Mesenchymal stem cell (in vitro differentiated cells and primary cell): ENCODE measurements at regions not wholly inside any gene's neighbourhood (a gene's known extent, or its start where the extent isn't known, plus 50 kb on each side); places are given as distances from the start of the nearest gene placed in this dataset.

ENCODE experiments used
- DNase-seq: peaks from one replicate; pipeline ENCODE4 v3.0.0-alpha.2; 2013
- H2AFZ ChIP-seq: one replicate; pipeline ENCODE4 v1.6.1; 2013; ENCODE audit warnings: low read depth, mild to moderate bottlenecking, control low read depth, inconsistent platforms, low read length, moderate library complexity
- H2AK5ac ChIP-seq: 2 replicates; pipeline ENCODE4 v1.6.1; 2013; ENCODE audit warnings: low read length, moderate library complexity, mild to moderate bottlenecking, inconsistent platforms; ENCODE audit not compliant: severe bottlenecking
- H2BK120ac ChIP-seq: one replicate; pipeline ENCODE4 v1.6.1; 2013; ENCODE audit warnings: low read depth, mild to moderate bottlenecking, inconsistent platforms, low read length, moderate library complexity
- H2BK12ac ChIP-seq, 2 experiments: one replicate each; pipeline ENCODE4 v1.6.1; 2013; ENCODE audit warnings: inconsistent platforms in 2 of 2, low read length in 2 of 2, mild to moderate bottlenecking in 2 of 2, moderate library complexity in 2 of 2, control low read depth in 1 of 2
- H2BK15ac ChIP-seq: one replicate; pipeline ENCODE4 v1.6.1; 2013; ENCODE audit warnings: mild to moderate bottlenecking, low read depth, inconsistent platforms; ENCODE audit not compliant: poor library complexity, severe bottlenecking
- H2BK5ac ChIP-seq: 2 replicates; pipeline ENCODE4 v1.6.1; 2013; ENCODE audit warnings: low read depth, mild to moderate bottlenecking, low read length, control low read depth, inconsistent platforms; ENCODE audit not compliant: poor library complexity, severe bottlenecking
- H3K14ac ChIP-seq, 2 experiments: one replicate each; pipeline ENCODE4 v1.6.1; 2013; ENCODE audit warnings: inconsistent platforms in 2 of 2, low read length in 2 of 2, control low read depth in 1 of 2, mild to moderate bottlenecking in 1 of 2, moderate library complexity in 1 of 2
- H3K18ac ChIP-seq, 2 experiments: one replicate each; pipeline ENCODE4 v1.6.1; 2013; ENCODE audit warnings: inconsistent platforms in 2 of 2, low read length in 2 of 2, control low read depth in 1 of 2, low read depth in 1 of 2, mild to moderate bottlenecking in 1 of 2
- H3K23ac ChIP-seq, 2 experiments: one replicate each; pipeline ENCODE4 v1.6.1; 2013; ENCODE audit warnings: inconsistent platforms in 2 of 2, low read length in 2 of 2, mild to moderate bottlenecking in 2 of 2, moderate library complexity in 2 of 2, control low read depth in 1 of 2
- H3K27ac ChIP-seq: 2 replicates; pipeline ENCODE4 v1.5.1; 2013; ENCODE audit warnings: mild to moderate bottlenecking, moderate library complexity, low read length, control low read depth, inconsistent platforms; ENCODE audit not compliant: poor library complexity, severe bottlenecking
- H3K27me3 ChIP-seq, 2 experiments: 2 replicates each; pipeline versions ENCODE4 v1.6.1 to v1.7.0; 2013; ENCODE audit warnings: low read length in 2 of 2, mild to moderate bottlenecking in 2 of 2, moderate library complexity in 2 of 2, control low read depth in 1 of 2, inconsistent platforms in 1 of 2; ENCODE audit not compliant: control insufficient read depth in 1 of 2, insufficient read depth in 1 of 2
- H3K36me3 ChIP-seq, 2 experiments: 2 replicates each; pipeline versions ENCODE4 v1.6.1 to v1.7.0; 2013; ENCODE audit warnings: low read length in 2 of 2, control low read depth in 1 of 2, inconsistent platforms in 1 of 2, low read depth in 1 of 2, mild to moderate bottlenecking in 1 of 2; ENCODE audit not compliant: insufficient read depth in 2 of 2, control insufficient read depth in 1 of 2
- H3K4ac ChIP-seq, 2 experiments: one replicate each; pipeline ENCODE4 v1.6.1; 2013; ENCODE audit warnings: inconsistent platforms in 2 of 2, low read length in 2 of 2, mild to moderate bottlenecking in 2 of 2, moderate library complexity in 2 of 2, control low read depth in 1 of 2, low read depth in 1 of 2
- H3K4me1 ChIP-seq: 2 replicates; pipeline ENCODE4 v1.6.1; 2013; ENCODE audit warnings: low read depth, low read length, control low read depth; ENCODE audit not compliant: control insufficient read depth, insufficient read depth
- H3K4me2 ChIP-seq: 2 replicates; pipeline ENCODE4 v1.6.1; 2013; ENCODE audit warnings: low read length, mild to moderate bottlenecking, inconsistent platforms; ENCODE audit not compliant: poor library complexity, severe bottlenecking
- H3K4me3 ChIP-seq, 2 experiments: 2 replicates each; pipeline versions ENCODE4 v1.5.1 to v1.7.0; 2013; ENCODE audit warnings: low read length in 2 of 2, mild to moderate bottlenecking in 2 of 2, control low read depth in 1 of 2, low read depth in 1 of 2; ENCODE audit not compliant: insufficient read depth in 1 of 2
- H3K79me1 ChIP-seq: replicated peaks from 2 replicates; pipeline ENCODE4 v1.6.1; 2013; ENCODE audit warnings: mild to moderate bottlenecking, control low read depth, low read length, inconsistent platforms; ENCODE audit not compliant: poor library complexity, severe bottlenecking
- H3K9ac ChIP-seq: 2 replicates; pipeline ENCODE4 v1.7.0; 2013; ENCODE audit warnings: mild to moderate bottlenecking, low read length, moderate library complexity
- H3K9me3 ChIP-seq: 2 replicates; pipeline ENCODE4 v1.7.0; 2013; ENCODE audit warnings: mild to moderate bottlenecking, low read length; ENCODE audit not compliant: control insufficient read depth
- H4K8ac ChIP-seq: one replicate; pipeline ENCODE4 v1.6.1; 2013; ENCODE audit warnings: inconsistent platforms, mild to moderate bottlenecking, low read length, moderate library complexity
- H4K91ac ChIP-seq: one replicate; pipeline ENCODE4 v1.6.1; 2013; ENCODE audit warnings: mild to moderate bottlenecking, low read length, inconsistent platforms
- WGBS: methylation state at CpG from one replicate; pipeline ENCODE4 v1.1.7; 2013; ENCODE audit warnings: mixed read lengths; 5-methylcytosine and 5-hydroxymethylcytosine counted together

- Histone ChIP-seq H4K91ac (no peak overlapping the region), H2AK5ac (no peak overlapping the region), H3K9ac (no peak overlapping the region), H2BK120ac (no peak overlapping the region), H2AFZ (no peak overlapping the region), H3K36me3 (no peaks in the 10 kb centered on the region), H2BK15ac (no peak overlapping the region), H3K27ac (no peak overlapping the region), H3K27me3 (no peaks in the 10 kb centered on the region), H4K8ac (no peak overlapping the region), H3K23ac (no peak overlapping the region), H3K79me1 (no peaks in the 10 kb centered on the region), H3K4me1 (no peaks in the 10 kb centered on the region), H3K9me3 (peaks cover 4% of the 10 kb centered on the region), H3K14ac (no peak overlapping the region), H2BK5ac (no peak overlapping the region), H3K4ac (no peak overlapping the region), H2BK12ac (no peak overlapping the region), H3K4me2 (no peak overlapping the region), H3K4me3 (no peak overlapping the region), H3K18ac (no peak overlapping the region)
- no peak for DNase-seq
Observed at GRCh38 chr6:18640134-18640533, 253.0 kb downstream of the RNF144B start.

- peaks cover 4% of the 10 kb centered on the region for H3K9me3 ChIP-seq
- H4K91ac ChIP-seq: no peak overlapping the region
- H2BK12ac ChIP-seq: no peak overlapping the region
- no peak overlapping the region for H3K14ac ChIP-seq
- H3K79me1 ChIP-seq: no peaks in the 10 kb centered on the region
- H3K4me3 ChIP-seq: no peak overlapping the region
- H2BK5ac ChIP-seq: no peak overlapping the region
- no peak overlapping the region for H2BK120ac ChIP-seq
- DNase-seq: no peak
- no peak overlapping the region for H2AFZ ChIP-seq
- no peak overlapping the region for H4K8ac ChIP-seq
- H2AK5ac ChIP-seq: no peak overlapping the region
- no peaks in the 10 kb centered on the region for H3K4me1 ChIP-seq
- H3K18ac ChIP-seq: no peak overlapping the region
- H3K27me3 ChIP-seq: no peaks in the 10 kb centered on the region
- H3K36me3 ChIP-seq: no peaks in the 10 kb centered on the region
- no peak overlapping the region for H3K23ac ChIP-seq
- no peak overlapping the region for H3K27ac ChIP-seq
- no peak overlapping the region for H3K9ac ChIP-seq
- no peak overlapping the region for H2BK15ac ChIP-seq
- H3K4ac ChIP-seq: no peak overlapping the region
- no peak overlapping the region for H3K4me2 ChIP-seq
- no CpG with 5 or more reads among the region's 1 CpG for WGBS
Observed at GRCh38 chr6:18640754-18641153, 253.6 kb downstream of the RNF144B start.

- H3K27me3 ChIP-seq: no peaks in the 10 kb centered on the region
- H3K27ac ChIP-seq: no peak overlapping the region
- no peaks in the 10 kb centered on the region for H3K4me1 ChIP-seq
- no peak overlapping the region for H4K91ac ChIP-seq
- H3K4ac ChIP-seq: no peak overlapping the region
- no peak overlapping the region for H3K18ac ChIP-seq
- no peak overlapping the region for H2BK15ac ChIP-seq
- no peak for DNase-seq
- no peak overlapping the region for H2BK120ac ChIP-seq
- H3K14ac ChIP-seq: no peak overlapping the region
- no peak overlapping the region for H4K8ac ChIP-seq
- H3K9ac ChIP-seq: no peak overlapping the region
- no peak overlapping the region for H3K4me3 ChIP-seq
- H3K79me1 ChIP-seq: no peaks in the 10 kb centered on the region
- H3K9me3 ChIP-seq: peaks cover 2% of the 10 kb centered on the region
- no peak overlapping the region for H2BK5ac ChIP-seq
- H2BK12ac ChIP-seq: no peak overlapping the region
- H3K36me3 ChIP-seq: no peaks in the 10 kb centered on the region
- H2AFZ ChIP-seq: no peak overlapping the region
- H3K4me2 ChIP-seq: no peak overlapping the region
- H2AK5ac ChIP-seq: no peak overlapping the region
- no peak overlapping the region for H3K23ac ChIP-seq
Observed at GRCh38 chr6:18654821-18655220, 267.7 kb downstream of the RNF144B start.

- DNase-seq: no peak
- Histone ChIP-seq H2BK12ac (no peak overlapping the region), H3K18ac (no peak overlapping the region), H3K79me1 (no peaks in the 10 kb centered on the region), H3K27me3 (no peaks in the 10 kb centered on the region), H2BK15ac (no peak overlapping the region), H3K27ac (no peak overlapping the region), H3K4me2 (no peak overlapping the region), H3K9me3 (peaks cover 2% of the 10 kb centered on the region), H2AK5ac (no peak overlapping the region), H4K91ac (no peak overlapping the region), H4K8ac (no peak overlapping the region), H3K36me3 (no peaks in the 10 kb centered on the region), H3K23ac (no peak overlapping the region), H2AFZ (no peak overlapping the region), H3K9ac (no peak overlapping the region), H2BK5ac (no peak overlapping the region), H3K14ac (no peak overlapping the region), H3K4ac (no peak overlapping the region), H3K4me1 (no peaks in the 10 kb centered on the region), H2BK120ac (no peak overlapping the region), H3K4me3 (no peak overlapping the region)
- 77% methylated on average over 5 of the region's 5 CpGs for WGBS
Observed at GRCh38 chr6:18656506-18656905, 269.4 kb downstream of the RNF144B start.
